HG03439 (cell line): ENCODE measurements at regions not wholly inside any gene's neighbourhood (a gene's known extent, or its start where the extent isn't known, plus 50 kb on each side); places are given as distances from the start of the nearest gene placed in this dataset.
"Not testable (repeated sequence)": the region's sequence is repeated elsewhere in the genome, so short reads cannot be mapped to it uniquely, and the experiment has no call there.

Source experiments
- ATAC-seq: cut with Tn5 transposase; IDR thresholded peaks from one replicate; pipeline ENCODE4 v1.9.1; 2021; ENCODE audit warnings: mild to moderate bottlenecking, moderate library complexity; ENCODE audit not compliant: unreplicated experiment

DNA sequence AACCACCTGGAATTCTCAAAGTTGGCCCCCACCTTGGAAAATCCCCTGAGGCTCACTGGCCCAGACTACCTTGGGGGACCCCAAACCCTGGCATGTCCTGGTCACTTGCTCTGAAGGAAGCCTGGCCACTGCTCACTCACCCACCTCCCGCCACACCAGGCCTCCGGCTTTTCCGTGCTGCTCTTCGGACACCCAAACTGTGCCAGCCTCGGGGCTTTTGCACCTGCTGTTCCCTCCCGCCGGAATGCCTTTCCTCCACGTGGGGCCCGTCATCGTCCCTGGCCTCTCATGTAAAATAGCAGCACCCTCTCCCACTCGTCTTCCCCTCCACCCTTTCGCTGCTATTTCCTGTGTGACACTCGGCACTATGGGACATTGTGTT is 87.2 kb upstream of the NCOR2 start:
- ATAC-seq: no peak

DNA sequence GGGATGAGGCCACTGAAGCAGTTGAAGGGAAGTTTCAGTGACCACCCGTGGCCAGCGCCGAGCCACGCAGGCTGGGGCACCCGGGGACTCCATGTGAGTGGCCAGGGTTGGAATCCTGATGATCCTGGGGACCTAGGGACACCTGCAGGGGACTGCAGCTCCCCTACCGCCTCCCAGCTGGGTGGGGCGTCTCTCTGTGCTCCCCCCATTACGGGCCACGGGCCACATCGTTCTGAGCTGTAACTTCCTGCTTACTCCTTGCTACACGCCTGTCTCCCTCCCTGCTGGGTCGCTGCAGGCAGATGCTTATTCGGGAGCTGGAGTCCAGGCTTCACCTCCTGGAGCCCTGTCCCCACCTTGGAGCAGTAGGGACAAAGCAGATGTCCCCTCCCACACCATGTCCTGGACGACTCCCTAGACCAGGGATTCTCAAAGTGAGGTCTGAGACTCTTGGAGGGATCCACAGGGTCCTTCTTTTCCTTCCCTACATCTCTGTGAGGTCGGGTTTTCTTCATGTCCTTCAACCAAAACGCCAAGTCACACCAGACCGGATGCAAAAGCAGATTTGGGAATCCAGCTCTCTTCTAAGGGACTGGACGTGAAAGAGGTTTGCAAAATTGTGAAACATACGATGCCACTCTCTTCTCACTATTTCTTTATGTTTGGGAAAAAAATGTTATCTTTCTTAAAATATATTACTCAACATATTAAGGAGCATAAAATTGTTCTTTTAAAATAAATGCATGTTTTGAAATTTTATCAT is 85.9 kb upstream of the NCOR2 start:
- ATAC-seq: no peak

DNA sequence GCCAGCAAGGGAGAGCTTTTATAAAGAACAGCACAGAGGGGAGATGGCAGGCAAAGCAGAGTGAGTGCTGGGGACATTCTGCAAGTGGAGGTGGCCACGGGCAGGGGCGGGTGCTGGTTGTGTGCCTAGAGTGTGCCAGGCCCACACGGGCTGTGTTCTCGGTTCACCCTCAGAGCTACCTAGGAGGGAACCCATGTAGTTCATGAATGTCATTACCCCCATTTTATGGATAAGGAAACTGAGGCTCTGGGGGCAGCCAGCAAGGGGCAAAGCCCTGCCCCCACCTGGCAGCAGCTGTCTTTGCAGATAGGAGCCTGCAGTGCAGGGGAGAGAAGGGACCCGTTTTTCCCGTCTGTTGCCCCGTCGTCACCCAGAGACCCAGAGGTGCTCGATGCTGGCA is 85.2 kb upstream of the NCOR2 start:
- no peak for ATAC-seq

DNA sequence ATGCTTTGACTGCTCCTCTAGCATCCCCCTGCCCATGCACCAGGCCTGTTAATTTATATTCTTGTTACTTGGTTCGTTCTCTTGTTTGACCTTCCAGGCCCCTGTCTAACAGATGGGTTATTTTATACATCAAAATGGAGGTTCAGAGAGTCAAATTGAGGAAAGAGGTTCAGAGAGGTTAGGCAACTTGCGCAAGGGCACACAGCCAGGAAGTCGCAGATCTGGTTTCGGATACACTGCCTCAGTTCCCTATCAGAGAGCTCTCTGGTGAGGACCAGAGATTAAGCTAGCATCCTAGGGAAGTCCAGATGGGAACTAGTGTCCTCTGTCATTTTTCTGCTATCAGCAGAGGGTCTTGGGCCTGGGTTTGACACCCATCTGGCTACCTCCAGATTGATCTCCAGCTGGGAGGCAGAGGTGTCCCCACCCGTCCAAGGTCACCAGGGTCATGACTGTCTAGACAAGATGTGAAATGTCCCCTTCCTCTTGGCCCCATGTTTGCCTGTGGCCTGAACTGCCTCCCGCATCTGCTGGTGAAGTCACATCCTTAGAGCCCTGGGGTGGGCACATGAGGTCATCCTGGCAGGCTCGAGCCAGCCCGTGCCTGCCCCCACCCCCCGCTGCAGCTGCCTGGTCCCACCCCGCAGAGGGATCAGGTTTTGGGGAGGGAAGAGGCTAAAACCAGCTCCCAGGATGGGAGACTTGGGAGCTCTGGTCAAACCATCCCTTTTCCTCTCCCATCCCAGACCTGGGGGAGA is 84.3 kb upstream of the NCOR2 start:
- no peak for ATAC-seq

DNA sequence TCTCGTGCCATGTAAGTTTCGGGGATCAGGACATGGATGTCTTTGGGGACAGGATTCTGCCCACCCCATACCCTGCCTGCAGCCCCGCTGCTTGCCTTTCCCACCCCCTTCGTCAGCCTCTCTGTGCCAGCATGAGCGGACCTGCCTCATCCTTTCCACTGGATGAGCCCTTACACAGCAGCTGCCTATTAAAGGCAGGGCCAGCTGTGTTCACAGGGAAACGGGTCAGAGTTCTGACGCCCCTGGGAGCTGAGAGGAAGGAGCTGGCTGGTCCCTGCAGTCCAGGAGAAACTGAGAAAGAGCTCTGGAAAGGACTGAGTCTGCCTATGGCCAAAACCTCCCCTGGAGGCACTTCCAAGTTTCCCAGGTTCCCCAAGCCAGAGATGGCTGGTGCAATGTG is 83.5 kb upstream of the NCOR2 start:
- ATAC-seq: no peak

DNA sequence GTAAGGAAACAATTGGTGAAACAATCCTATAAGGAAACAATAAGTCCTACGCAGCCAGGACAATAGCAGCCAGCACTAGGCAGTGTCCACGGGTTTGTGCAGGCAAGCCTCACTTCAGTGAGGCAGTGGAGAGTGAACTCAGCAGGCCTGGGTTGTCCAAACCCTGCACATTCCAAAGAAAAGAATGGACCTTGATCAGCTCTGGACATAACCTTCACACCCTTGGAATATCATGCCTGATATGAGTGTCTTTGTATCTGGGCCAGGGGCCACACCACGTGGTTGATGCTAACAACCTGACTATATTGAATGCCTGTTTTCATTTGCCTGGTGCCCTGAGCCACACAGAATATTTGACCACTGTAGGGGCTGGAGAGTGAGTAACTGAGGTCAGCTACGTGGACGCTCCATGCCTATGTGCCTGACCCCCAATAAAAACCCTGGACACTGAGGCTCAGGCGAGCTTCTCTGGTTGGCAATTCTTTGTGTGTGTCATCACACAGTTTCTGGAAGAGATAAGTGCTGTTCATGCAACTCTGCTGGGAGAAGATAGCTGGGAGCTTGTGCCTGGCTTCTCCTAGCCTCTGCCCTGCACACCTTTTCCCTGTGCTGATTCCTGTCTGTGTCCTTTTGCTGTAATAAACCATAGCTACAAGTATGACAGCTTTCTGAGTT is 81.4 kb upstream of the NCOR2 start:
- ATAC-seq: no peak

DNA sequence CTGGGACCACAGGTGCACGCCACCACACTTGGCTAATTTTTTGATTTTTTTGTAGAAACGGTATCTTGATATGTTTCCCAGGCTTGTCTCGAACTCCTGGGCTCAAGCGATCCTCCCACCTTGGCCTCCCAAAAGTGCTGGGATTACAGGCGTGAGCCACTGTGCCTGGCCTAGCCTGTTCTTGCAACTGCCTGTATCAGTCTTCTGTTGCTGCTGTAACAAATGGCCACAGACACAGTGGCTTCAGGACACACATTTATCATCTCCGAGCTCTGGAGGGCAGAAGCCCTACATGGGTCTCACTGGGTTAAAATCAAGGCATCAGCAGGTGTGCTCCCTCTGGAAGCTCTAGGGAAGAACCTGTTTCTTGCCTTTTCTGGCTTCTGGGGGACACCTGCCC is 79.9 kb upstream of the NCOR2 start:
- ATAC-seq: no peak

DNA sequence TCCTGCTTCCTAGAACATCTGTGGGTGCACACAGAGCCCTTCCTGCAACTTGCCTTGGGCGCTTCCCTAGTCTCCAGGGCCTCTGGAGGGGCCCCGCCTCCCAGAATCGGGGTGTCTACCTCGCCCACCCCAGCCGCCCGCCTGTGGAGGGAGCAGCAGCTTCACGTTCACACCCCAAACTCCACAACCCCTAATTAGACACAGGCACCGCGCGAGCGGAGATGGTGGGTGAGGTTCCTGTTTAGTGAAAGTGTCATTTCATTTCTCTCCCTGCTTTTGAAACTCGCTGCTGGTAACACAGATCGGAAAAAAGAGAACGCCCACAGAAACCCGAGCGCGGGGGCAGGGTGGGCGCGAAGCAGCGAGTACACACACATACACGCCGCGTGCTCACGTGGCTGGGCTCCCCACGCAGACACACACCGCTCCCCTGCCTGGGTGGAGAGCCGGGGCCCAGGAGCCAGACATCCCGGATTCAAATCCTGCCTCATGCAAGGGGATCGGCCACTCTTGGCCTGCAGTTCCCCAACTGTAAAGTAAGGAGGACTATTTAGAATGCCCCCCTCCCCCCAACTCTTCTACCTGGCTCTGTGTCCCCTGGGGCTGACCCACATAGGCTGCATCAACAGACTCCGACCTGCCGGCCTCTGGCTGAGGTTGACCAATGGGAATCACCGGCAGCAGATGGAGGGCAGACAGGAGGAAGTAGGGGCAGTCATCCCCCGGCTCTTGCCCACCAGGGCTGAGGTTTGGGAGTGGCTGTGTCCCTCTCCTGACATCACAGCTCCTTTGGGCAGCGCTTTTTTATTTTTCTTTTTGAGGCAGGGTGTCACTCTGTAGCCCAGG is 79.2 kb upstream of the NCOR2 start:
- ATAC-seq: no peak

DNA sequence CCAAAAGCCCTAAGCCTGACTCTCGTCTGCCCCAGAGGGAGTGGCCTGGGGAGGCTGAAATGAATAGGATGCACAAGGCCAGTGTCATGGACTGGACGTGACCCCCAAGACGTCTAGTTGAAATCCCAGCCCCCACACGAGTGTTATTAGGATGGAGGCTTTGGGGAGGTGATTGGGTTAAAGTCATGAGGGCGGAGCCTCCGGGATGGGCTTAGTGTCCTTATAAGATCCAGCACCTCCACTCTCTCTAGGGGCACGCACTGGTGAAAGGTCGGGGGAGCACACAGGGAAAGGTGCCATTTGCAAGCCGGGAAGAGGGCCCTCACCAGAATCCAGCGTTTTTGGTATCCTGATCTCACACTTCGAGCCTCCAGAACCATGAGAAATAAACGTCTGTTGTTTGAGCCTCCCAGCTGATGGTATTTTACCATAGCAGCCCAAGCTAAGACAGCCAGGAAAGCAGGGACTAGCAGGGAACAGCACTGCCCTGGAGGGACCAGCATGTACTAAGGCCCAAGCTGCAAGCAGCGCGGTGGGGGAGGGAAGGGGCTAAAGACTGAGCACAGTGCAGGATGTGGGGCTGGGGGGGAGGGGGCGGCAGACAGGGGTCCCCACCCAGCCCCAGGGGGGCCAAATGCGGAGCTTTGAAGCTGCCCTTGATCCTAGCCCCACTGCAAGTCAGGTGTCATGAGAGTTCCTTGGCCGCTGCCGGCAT is 78.3 kb upstream of the NCOR2 start:
- ATAC-seq: no peak

DNA sequence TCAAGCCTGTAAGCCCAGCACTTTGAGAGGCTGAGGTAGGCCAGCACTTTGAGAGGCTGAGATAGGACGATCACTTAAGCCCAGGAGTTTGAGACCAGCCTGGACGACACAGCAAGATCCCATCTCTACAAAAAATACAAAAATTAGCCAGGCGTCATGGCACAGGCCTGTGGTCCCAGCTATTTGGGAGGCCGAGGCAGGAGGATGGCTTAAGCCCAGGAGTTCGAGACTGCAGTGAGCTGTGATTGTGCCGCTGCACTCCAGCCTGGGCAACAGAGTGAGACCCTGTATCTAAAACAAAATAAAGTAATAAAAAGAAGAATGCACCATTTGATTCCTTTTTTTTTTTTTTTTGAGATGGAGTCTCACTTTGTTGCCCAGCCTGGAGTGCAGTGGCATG is 76.4 kb upstream of the NCOR2 start:
- not testable (repeated sequence) for ATAC-seq

DNA sequence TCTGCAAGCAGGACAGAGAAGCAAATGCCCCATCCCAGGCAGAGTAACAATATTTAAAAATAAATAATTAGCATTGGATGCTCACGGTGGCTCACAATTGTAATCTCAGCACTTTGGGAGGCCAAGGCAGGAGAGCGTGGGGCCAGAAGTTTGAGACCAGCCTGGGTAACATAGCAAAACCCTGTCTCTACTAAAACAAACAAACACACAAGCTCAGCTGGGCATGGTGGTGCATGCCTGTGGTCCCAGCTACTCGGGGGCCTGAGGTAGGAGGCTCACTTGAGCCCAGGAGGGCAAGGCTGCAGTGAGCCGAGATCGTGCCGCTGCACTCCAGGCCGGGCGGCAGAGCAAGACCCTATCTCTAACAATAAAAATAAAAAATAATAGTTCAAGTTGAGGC is 74.7 kb upstream of the NCOR2 start:
- no peak for ATAC-seq

DNA sequence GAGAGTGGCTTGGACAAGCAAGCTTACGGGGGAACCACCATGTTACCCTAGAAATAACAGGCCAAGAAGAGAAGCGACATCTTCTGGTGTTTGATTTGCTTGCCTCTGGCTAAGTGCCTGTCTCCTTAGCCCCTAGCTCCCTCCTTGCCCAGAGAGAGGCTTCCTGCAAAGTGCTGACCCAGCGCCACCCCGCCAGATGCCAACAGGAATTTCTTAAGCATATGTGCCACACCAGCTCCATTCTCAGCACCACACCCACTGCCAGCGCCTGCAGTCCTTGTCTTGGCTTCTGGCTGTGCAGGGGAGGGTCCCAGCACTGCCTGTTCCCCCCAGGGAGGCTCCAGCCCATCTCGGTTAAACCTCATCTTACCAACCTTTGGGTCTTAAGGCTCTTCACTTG is 74.2 kb upstream of the NCOR2 start:
- no peak for ATAC-seq

DNA sequence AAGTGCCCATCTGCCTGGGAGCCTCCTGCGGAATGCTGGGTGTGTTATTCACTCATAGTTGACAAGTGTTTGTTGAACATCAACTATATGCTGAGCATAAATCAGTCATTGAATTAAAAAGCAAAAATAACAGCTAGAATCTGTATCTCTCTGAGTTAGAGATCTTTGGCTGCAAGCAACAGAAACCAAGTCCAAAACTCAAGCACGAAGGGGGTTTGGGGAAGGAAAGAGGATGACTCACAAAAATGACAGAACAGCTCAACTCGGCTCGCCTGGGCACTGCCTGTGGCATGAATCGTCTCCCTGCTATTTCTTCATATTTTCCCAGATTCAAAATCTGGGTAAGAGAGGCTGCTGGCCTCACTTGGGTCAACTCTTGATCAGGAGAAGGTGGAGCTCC is 72.6 kb upstream of the NCOR2 start:
- no peak for ATAC-seq

DNA sequence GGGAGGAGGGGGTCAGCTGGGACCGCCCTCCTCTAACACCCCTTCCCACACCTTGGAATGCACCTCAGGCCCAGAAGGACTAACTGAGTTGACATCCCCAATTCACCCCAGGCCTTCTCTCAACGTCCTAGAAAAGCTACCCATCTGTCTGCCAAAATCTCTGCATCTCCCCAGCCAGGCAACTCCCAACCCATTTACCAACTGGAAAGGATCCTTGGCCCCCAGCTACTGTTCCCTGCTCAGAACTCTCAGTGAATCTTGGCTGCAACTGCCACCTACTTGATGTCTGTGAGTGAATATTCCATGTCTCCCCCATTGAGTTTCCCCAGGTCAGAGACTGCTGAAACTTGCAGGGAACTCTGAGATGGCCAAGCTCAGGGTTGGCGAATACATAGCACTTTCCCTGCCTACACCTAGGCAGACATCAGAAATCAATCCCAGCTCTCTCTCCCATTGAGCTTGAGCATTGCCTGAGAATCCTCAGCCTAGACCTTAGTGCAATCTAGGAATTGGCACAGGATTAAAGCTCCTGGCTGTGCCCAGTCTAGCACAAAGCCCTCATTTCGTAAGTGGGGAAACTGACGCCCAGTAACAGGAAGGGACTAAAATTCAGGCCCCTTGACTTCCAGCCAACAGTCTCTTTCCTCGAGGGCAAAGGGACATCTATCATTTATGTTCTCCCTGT is 71.9 kb upstream of the NCOR2 start:
- ATAC-seq: no peak

DNA sequence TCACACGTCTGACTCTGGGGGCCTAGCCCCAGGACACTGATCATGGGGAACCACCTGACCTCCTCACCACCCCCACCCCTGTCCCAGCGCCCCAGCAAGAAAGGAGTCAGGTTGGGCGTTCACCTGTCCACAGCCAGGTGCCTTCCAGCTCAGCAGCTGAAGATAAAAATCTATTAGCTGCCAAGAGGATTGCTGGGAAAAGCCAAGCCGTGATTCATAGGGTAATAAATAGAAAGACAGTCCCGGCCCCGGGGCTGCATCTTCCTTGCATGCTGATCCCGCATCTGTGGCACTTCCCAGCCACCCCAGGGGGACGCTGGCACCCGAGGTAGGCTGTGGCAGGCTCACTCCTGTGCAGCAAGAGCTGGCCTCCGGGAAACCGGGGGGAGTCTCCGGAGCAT is 70.2 kb upstream of the NCOR2 start:
- ATAC-seq: no peak

DNA sequence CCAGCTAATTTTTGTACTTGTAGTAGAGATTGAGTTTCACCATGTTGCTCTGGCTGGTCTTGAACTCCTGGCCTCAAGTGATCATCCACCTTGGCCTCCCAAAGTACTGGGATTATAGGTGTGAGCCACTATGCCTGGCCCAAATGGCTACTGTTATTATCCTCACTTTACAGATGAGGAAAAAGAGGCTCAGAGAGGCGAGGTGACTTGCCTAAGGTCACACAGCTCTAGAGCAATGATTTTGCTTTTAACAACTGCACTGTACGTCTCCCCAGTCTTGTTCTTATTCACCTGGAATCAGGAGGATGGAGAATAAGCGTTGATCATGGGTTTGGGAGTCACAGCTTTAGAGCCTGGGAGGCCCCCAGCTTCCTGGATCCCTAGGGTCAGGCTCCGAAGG is 69.8 kb upstream of the NCOR2 start:
- no peak for ATAC-seq

DNA sequence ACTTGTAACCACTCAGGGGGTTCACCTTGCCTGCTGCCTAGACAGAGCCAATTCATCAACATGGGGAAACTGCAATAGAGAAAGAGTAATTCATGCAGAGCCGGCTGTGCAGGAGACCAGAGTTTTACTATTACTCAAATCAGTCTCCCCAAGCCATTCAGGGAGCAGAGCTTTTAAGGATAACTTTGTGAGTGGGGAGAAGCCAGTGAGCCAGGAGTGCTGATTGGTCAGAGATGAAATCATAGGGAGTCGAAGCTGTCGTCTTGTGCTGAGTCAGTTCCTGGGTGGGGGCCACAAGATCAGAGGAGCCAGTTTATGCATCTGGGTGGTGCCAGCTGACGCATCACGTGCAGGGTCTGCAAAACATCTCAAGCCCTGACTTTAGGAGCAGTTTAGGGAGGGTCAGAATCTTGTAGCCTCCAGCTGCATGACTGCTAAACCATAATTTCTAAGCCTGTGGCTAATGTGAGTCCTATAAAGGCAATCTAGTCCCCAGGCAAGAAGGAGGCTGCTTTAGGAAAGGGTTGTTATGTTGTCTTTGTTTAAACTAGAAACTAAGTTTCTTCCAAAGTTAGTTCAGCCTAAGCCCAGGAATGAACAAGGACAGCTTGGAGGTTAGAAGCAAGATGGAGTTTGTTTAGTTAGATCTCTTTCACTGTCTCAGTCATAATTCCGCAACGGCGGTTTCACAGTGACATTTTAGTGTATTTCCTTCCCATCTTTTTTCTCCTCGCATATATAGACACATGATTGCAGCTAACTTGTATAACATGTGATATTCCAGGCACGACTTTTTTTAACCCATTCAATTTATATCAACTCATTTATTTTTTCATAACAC is 68.9 kb upstream of the NCOR2 start:
- ATAC-seq: no peak

DNA sequence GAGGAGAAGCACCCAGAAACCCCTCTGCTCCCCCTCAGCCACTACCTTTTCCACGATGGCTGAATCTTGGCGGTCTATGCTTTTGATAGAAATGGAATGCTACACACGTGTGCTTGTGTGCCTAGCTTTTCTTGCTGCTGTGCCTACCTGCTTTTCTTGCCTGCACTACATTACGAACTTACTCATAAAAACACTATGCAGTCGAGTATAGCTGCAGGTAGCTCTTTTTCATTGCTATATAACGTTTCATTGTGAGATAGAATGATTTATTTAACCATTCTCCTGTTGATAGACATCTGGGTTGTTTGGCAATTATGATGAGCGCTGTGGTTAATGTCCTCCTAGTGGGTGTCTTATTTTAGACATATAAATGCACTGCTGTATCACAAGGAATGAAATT is 67.9 kb upstream of the NCOR2 start:
- ATAC-seq: no peak
